ENCODE measurements at regions not wholly inside any gene's neighbourhood (a gene's known extent, or its start where the extent isn't known, plus 50 kb on each side); places are given as distances from the start of the nearest gene placed in this dataset.
"Not testable (repeated sequence)": the region's sequence is repeated elsewhere in the genome, so short reads cannot be mapped to it uniquely, and the experiment has no call there.

- no peak for DNase-seq
Measured at GRCh38 chr11:105432241-105432995, 177.5 kb upstream of the GRIA4 start.

GRCh38 chr11:105429096-105429910 is 180.6 kb upstream of the GRIA4 start:
- DNase-seq = peak; percentile 28

GRCh38 chr11:105407101-105407500 is 202.8 kb upstream of the GRIA4 start:
- no peak for DNase-seq

- no peak for DNase-seq
Measured at GRCh38 chr11:105401269-105401809, 208.5 kb upstream of the GRIA4 start.

- no peak for DNase-seq
Measured at GRCh38 chr11:105399511-105399910, 210.4 kb upstream of the GRIA4 start.

GRCh38 chr11:105398636-105399035 is 211.2 kb upstream of the GRIA4 start:
- DNase-seq = no peak

- DNase-seq = no peak
Measured at GRCh38 chr11:105393326-105393725, 216.5 kb upstream of the GRIA4 start.

GRCh38 chr11:105392556-105392955 is 217.3 kb upstream of the GRIA4 start:
- DNase-seq = no peak

GRCh38 chr11:105389952-105390351 is 219.9 kb upstream of the GRIA4 start:
- no peak for DNase-seq

- no peak for DNase-seq
Measured at GRCh38 chr11:105388006-105388405, 221.9 kb upstream of the GRIA4 start.

- DNase-seq = no peak
Measured at GRCh38 chr11:105381941-105382340, 227.9 kb upstream of the GRIA4 start.

- DNase-seq = no peak
Measured at GRCh38 chr11:105377870-105378269, 232.0 kb upstream of the GRIA4 start.

- DNase-seq = no peak
Measured at GRCh38 chr11:105372206-105372605, 232.6 kb upstream of the CARD18 start.

- no peak for DNase-seq
Measured at GRCh38 chr11:105371311-105371710, 231.7 kb upstream of the CARD18 start.

- DNase-seq = peak; percentile 20
Measured at GRCh38 chr11:105368711-105369110, 229.1 kb upstream of the CARD18 start.

- no peak for DNase-seq
Measured at GRCh38 chr11:105367129-105367528, 227.6 kb upstream of the CARD18 start.

- DNase-seq = no peak
Measured at GRCh38 chr11:105361651-105362050, 222.1 kb upstream of the CARD18 start.

- no peak for DNase-seq
Measured at GRCh38 chr11:105357764-105358163, 218.2 kb upstream of the CARD18 start.

- DNase-seq = no peak
Measured at GRCh38 chr11:105357146-105357545, 217.6 kb upstream of the CARD18 start.

- DNase-seq = not testable (repeated sequence)
Measured at GRCh38 chr11:105349867-105350266, 210.3 kb upstream of the CARD18 start.

- DNase-seq = no peak
Measured at GRCh38 chr11:105344938-105345337, 205.4 kb upstream of the CARD18 start.

GRCh38 chr11:105334025-105334714 is 194.6 kb upstream of the CARD18 start:
- no peak for DNase-seq

- DNase-seq = no peak
Measured at GRCh38 chr11:105333153-105333552, 193.6 kb upstream of the CARD18 start.
